ENCODE measurements at regions not wholly inside any gene's neighbourhood (a gene's known extent, or its start where the extent isn't known, plus 50 kb on each side); places are given as distances from the start of the nearest gene placed in this dataset.

DNA sequence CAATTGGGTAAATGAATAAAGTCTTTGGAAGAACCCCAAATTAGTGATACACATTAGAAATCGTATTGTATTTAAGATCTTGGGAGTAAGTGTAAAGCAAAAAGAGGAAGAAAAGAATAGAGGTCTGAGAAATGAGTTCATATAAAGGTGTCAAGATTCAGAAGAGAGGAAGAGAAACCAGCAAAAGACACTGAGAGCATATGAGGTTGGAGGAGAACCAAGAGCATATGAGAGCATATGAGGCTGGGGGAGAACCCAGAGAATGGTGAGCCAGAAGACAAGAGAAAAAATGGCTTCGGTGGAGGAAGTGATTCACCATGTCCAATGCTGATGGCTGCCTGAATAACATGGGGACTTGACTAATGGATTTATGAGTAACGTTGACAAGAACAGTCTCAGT is 620.1 kb upstream of the GCFC2 start:
- H3K9me3 ChIP-seq (ENCODE audit: control insufficient read depth, insufficient read depth, low read depth, low read length), result no peaks in the 10 kb centered on the region
- H2AFZ ChIP-seq (ENCODE audit: low read length), result no peak overlapping the region
- no peak for DNase-seq (ENCODE audit: low read depth in 2 of 2)
- no peaks in the 10 kb centered on the region for H3K27me3 ChIP-seq (ENCODE audit: control insufficient read depth, insufficient read depth, low read length)
- H3K27ac ChIP-seq (ENCODE audit: insufficient read depth, low read length), result no peak overlapping the region
- H3K4me2 ChIP-seq (ENCODE audit: extremely low read depth, insufficient read depth, low read length), result no peak overlapping the region
- TF ChIP-seq, protein P1, sequence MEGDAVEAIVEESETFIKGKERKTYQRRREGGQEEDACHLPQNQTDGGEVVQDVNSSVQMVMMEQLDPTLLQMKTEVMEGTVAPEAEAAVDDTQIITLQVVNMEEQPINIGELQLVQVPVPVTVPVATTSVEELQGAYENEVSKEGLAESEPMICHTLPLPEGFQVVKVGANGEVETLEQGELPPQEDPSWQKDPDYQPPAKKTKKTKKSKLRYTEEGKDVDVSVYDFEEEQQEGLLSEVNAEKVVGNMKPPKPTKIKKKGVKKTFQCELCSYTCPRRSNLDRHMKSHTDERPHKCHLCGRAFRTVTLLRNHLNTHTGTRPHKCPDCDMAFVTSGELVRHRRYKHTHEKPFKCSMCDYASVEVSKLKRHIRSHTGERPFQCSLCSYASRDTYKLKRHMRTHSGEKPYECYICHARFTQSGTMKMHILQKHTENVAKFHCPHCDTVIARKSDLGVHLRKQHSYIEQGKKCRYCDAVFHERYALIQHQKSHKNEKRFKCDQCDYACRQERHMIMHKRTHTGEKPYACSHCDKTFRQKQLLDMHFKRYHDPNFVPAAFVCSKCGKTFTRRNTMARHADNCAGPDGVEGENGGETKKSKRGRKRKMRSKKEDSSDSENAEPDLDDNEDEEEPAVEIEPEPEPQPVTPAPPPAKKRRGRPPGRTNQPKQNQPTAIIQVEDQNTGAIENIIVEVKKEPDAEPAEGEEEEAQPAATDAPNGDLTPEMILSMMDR (conservative IDR thresholded peaks at IDR 0.05 in 1 of 2, IDR thresholded peaks at IDR 0.05 in 1 of 2; ENCODE audit: low read depth in 1 of 2, low read length in 2 of 2), result no peak
- TF ChIP-seq EZH2 (IDR thresholded peaks at IDR 0.05; ENCODE audit: low read length, missing control alignments), result no peak
- H3K79me2 ChIP-seq (ENCODE audit: control insufficient read depth, insufficient read depth, low read length), result no peaks in the 10 kb centered on the region
- H3K4me3 ChIP-seq (replicated peaks in 1 of 4; ENCODE audit: control extremely low read depth in 1 of 4, insufficient read depth in 1 of 4, low read depth in 3 of 4, low read length in 4 of 4), result no peak overlapping the region
- H4K20me1 ChIP-seq (ENCODE audit: control insufficient read depth, extremely low read depth, insufficient read depth, low read length), result no peaks in the 10 kb centered on the region
- H3K4me1 ChIP-seq (ENCODE audit: control insufficient read depth, extremely low read depth, insufficient read depth, low read length), result no peaks in the 10 kb centered on the region
- no peaks in the 10 kb centered on the region for H3K36me3 ChIP-seq (ENCODE audit: control insufficient read depth, insufficient read depth, low read length)
- no peak overlapping the region for H3K9ac ChIP-seq (ENCODE audit: insufficient read depth, low read length)

- Histone ChIP-seq H3K9ac (ENCODE audit: insufficient read depth, low read length) (no peak overlapping the region), H3K27ac (ENCODE audit: insufficient read depth, low read length) (no peak overlapping the region), H3K79me2 (ENCODE audit: control insufficient read depth, insufficient read depth, low read length) (no peaks in the 10 kb centered on the region), H3K27me3 (ENCODE audit: control insufficient read depth, insufficient read depth, low read length) (no peaks in the 10 kb centered on the region), H4K20me1 (ENCODE audit: control insufficient read depth, extremely low read depth, insufficient read depth, low read length) (no peaks in the 10 kb centered on the region), H3K36me3 (ENCODE audit: control insufficient read depth, insufficient read depth, low read length) (no peaks in the 10 kb centered on the region), H2AFZ (ENCODE audit: low read length) (no peak overlapping the region), H3K4me2 (ENCODE audit: extremely low read depth, insufficient read depth, low read length) (no peak overlapping the region), H3K4me1 (ENCODE audit: control insufficient read depth, extremely low read depth, insufficient read depth, low read length) (no peaks in the 10 kb centered on the region), H3K9me3 (ENCODE audit: control insufficient read depth, insufficient read depth, low read depth, low read length) (no peaks in the 10 kb centered on the region), H3K4me3 (replicated peaks in 1 of 4; ENCODE audit: control extremely low read depth in 1 of 4, insufficient read depth in 1 of 4, low read depth in 3 of 4, low read length in 4 of 4) (no peak overlapping the region)
- TF ChIP-seq EZH2 (IDR thresholded peaks at IDR 0.05; ENCODE audit: low read length, missing control alignments), result no peak
- TF ChIP-seq, protein P1 (conservative IDR thresholded peaks at IDR 0.05 in 1 of 2, IDR thresholded peaks at IDR 0.05 in 1 of 2; ENCODE audit: low read depth in 1 of 2, low read length in 2 of 2), result no peak
- no peak for DNase-seq (ENCODE audit: low read depth in 2 of 2)
These were observed 615.9 kb upstream of the GCFC2 start for GRCh38 chr2:76326636-76327035.

DNA sequence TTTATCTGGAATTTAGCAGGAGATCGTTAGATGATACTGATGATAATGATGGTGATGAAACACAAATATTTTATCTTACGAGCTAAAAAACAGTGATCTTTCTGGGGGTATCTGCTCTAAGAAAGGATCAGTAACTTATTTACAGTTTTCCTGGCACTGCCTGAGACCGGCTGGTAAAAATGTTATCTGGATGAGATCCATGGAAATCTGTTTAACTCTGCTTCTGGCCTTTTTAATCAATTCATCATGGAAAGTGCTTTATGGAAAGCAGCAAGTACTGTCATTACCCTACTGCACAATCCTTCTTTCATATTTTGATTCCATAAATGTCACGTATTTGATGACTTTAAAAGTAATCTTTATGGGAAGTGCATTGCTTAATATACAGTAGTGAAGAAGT is 612.7 kb upstream of the GCFC2 start:
- Histone ChIP-seq H2AFZ (ENCODE audit: low read length) (no peak overlapping the region), H4K20me1 (ENCODE audit: control insufficient read depth, extremely low read depth, insufficient read depth, low read length) (no peaks in the 10 kb centered on the region), H3K36me3 (ENCODE audit: control insufficient read depth, insufficient read depth, low read length) (no peaks in the 10 kb centered on the region), H3K4me1 (ENCODE audit: control insufficient read depth, extremely low read depth, insufficient read depth, low read length) (no peaks in the 10 kb centered on the region), H3K9me3 (ENCODE audit: control insufficient read depth, insufficient read depth, low read depth, low read length) (no peaks in the 10 kb centered on the region), H3K79me2 (ENCODE audit: control insufficient read depth, insufficient read depth, low read length) (no peaks in the 10 kb centered on the region), H3K27me3 (ENCODE audit: control insufficient read depth, insufficient read depth, low read length) (no peaks in the 10 kb centered on the region), H3K27ac (ENCODE audit: insufficient read depth, low read length) (no peak overlapping the region), H3K4me3 (replicated peaks in 1 of 4; ENCODE audit: control extremely low read depth in 1 of 4, insufficient read depth in 1 of 4, low read depth in 3 of 4, low read length in 4 of 4) (no peak overlapping the region), H3K9ac (ENCODE audit: insufficient read depth, low read length) (no peak overlapping the region), H3K4me2 (ENCODE audit: extremely low read depth, insufficient read depth, low read length) (no peak overlapping the region)
- DNase-seq (ENCODE audit: low read depth in 2 of 2), result no peak
- no peak for TF ChIP-seq EZH2 (IDR thresholded peaks at IDR 0.05; ENCODE audit: low read length, missing control alignments)
- TF ChIP-seq, protein P1 (conservative IDR thresholded peaks at IDR 0.05 in 1 of 2, IDR thresholded peaks at IDR 0.05 in 1 of 2; ENCODE audit: low read depth in 1 of 2, low read length in 2 of 2), result no peak
